HG03097 (cell line): ENCODE measurements at regions not wholly inside any gene's neighbourhood (a gene's known extent, or its start where the extent isn't known, plus 50 kb on each side); places are given as distances from the start of the nearest gene placed in this dataset.
A peak's percentile ranks its signal among the peaks of the same experiment; 100 is the strongest.
"Not testable (repeated sequence)": the region's sequence is repeated elsewhere in the genome, so short reads cannot be mapped to it uniquely, and the experiment has no call there.

Source experiments
- ATAC-seq: cut with Tn5 transposase; IDR thresholded peaks from one replicate; pipeline ENCODE4 v1.9.1; 2021; ENCODE audit not compliant: unreplicated experiment, low FRiP score

- ATAC-seq = peak; percentile 46
These were observed 464.1 kb upstream of the CBLB start for GRCh38 chr3:106332884-106333283.

- ATAC-seq = peak; percentile 62
These were observed 465.3 kb upstream of the CBLB start for GRCh38 chr3:106333911-106334618.

- no peak for ATAC-seq
These were observed 467.8 kb upstream of the CBLB start for GRCh38 chr3:106336619-106337018.

GRCh38 chr3:106337116-106337515, 468.3 kb upstream of the CBLB start:
- no peak for ATAC-seq

- ATAC-seq = no peak
These were observed 469.9 kb upstream of the CBLB start for GRCh38 chr3:106338582-106339214.

GRCh38 chr3:106339551-106339950, 470.7 kb upstream of the CBLB start:
- ATAC-seq = no peak

DNA sequence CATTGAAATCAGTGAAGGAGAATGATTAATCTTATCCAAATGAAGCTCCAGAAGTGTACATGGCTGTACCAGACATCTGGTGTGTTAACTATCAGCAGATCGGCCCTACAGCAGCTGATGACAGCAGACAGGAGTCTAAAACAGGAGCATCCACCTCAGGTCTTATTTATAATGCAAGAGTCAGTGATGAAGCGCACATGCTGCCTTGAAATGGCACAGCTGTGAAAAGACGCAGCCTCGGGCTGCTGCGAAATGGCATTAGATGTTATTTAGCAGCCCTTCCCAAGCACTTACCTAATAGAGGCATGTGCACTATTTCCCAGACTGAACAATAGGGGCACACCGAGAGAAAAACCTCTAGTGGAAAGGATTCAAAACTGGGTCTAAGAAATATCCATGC, 472.3 kb upstream of the CBLB start:
- no peak for ATAC-seq

DNA sequence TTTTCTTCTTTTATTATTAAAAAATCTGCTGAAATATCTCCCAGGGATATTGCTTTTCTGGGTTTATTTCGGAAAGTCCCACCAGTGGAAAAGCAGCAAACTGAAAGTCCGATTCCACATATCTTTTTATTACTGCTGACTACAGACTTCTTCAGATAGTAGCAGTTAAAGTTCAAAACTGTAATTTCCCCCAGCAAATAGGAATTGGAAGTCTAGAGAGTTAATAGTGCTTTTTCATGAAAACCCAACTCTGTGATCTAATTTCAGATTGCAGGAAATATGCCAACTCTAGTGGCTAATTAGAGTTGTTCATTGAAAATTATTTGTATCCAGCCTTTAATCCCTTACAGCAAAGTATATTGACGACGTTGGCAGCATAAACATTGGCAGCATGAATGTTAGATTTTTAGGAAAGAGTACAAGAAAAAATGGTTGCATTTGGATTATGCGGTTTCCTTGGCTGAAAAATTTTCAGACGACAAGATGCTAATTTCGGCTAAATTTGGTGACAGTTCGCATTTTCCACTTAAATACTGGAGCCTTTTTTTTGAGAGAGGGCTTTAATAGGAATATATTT, 472.9 kb upstream of the CBLB start:
- no peak for ATAC-seq

DNA sequence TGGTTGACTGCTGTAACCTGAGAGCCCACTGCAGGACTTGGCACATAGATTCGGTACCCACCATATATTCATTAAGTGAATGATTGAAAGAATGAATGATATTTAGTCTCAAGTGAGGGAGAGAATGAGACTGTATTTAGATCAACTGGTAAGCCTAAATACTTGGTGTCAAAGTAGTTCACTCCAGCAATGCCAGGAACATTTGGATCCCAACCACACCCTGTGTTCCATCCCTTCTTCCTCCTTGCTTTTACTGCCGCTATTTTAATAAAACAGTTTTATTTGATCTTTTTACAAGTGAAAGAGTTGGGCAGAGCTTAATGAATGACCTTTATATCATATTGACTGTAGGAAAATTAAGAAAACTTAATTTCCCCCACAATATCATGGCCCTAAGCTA, 473.6 kb upstream of the CBLB start:
- no peak for ATAC-seq

GRCh38 chr3:106343811-106344210, 475.0 kb upstream of the CBLB start:
- no peak for ATAC-seq

DNA sequence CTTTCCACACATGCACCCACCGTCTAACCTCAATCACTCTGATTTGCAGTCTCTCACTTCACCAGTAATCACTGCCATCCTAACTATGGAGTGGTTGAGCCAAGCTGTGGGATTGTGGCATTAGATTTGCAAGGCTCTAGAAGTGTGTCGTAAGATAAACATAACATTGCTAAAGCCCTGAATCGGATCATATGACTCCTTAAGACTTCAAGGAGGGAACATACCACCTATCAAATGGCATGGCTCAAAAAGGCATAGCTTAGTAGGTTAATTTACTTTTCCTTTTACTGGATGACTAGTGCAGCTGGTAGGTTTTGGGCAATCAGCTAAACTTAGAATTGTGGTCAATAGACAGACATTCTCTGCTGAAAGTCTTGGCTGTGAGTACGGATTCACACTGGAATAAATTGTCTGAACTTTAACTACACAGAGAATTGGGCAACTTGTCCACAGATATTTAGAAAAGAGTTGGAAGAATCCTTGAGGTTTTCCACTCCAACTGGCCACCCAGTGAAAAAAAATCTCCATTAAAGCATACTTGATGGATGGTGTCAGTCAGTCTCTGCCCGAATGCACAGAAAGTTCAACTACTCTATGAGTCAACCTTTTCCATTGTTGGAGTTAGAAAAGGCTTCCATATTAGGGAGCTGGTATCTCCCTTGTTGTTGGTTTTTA, 476.7 kb upstream of the CBLB start:
- no peak for ATAC-seq

- ATAC-seq = no peak
These were observed 478.5 kb upstream of the CBLB start for GRCh38 chr3:106347350-106347749.

- no peak for ATAC-seq
These were observed 479.4 kb upstream of the CBLB start for GRCh38 chr3:106348139-106348690.

DNA sequence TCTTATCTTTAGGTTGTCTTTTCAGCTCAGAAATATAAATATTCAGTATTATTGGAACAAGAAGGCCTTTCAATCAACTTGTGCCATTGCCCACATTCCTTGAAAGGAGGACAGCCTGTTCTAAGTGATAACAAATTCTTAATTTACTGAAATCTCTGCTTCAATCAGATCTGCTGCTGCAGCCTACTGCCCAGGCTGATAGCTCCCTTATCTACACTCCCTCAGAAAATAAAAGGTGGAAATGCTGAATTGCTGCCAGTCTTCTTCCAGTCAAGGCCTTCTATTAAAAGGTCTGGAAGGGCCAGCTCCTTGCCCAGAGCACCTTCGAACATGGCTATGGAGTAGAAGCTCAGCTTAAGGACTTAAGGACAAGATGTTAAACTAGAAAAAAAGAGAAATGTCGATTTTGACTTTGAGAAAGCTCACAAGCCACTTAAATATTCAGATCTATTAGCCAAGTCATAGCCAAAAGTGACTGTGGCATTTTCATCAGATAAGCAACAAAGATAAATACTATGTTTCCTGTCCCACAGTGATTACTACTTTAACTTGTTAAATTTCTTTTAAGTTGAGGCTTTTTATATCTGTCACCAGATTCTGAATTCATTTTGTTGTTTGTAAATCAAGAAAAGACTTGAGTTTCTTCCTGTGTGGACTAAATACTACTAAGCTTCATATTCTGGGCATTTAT, 480.5 kb upstream of the CBLB start:
- ATAC-seq = no peak

DNA sequence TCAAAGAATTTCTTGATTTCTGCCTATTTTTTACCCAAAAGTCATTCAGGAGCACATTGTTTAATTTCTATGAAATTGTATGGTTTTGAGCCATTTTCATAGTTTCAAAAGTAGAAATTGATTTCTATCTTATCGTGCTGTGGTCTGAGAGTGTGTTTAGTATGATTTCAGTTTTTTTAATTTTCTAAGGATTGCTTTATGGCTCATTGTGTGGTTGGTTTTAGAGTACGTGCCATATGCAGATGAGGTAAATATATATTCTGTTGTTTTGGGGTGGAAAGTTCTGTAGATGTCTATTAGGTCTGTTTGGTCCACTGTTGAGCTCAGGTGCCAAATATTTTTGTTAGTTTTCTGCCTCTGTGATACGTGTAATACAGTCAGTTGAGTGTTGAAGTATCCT, 487.1 kb upstream of the CBLB start:
- no peak for ATAC-seq

DNA sequence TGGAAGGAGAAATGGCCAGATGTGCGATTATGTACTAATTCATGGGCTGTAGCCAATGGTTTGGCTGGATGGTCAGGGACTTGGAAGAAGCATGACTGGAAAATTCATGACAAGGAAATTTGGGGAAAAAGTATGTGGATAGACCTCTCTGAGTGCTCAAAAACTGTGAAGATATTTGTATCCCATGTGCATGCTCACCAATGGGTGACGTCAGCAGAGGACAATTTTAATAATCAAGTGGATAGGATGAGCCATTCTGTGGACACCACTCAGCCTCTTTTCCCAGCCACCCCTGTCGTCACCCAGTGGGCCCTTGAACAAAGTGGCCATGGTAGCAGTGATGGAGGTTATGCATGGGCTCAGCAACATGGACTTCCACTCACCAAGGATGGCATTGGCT, 490.9 kb upstream of the CBLB start:
- no peak for ATAC-seq

GRCh38 chr3:106360901-106361300, 492.1 kb upstream of the CBLB start:
- not testable (repeated sequence) for ATAC-seq

GRCh38 chr3:106364477-106364876, 495.7 kb upstream of the CBLB start:
- no peak for ATAC-seq

GRCh38 chr3:106365061-106365691, 496.4 kb upstream of the CBLB start:
- ATAC-seq = no peak

GRCh38 chr3:106366352-106366751, 497.5 kb upstream of the CBLB start:
- no peak for ATAC-seq
